ENCODE measurements at regions not wholly inside any gene's neighbourhood (a gene's known extent, or its start where the extent isn't known, plus 50 kb on each side); places are given as distances from the start of the nearest gene placed in this dataset.

DNA sequence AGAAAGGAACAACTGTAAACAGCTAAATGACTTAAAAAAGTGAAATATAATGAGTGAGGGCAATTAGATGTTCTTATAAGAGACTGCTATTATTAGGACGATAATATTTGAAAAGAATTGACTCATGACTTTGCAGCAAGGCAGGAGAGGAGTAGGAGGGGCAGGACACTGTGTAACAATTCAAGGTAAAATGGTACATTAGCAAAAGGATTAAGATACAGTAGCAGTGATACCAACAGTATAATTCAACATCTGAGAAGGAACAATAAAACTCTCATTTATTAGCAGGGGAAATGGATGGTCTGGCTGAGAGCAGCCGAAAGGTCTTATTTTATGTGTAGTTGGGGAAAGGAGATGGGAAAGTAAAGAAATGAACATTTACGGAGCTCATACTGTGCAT, 315.5 kb upstream of the BOD1L1 start:
- H3K27me3 ChIP-seq (ENCODE audit: insufficient read depth, low read length), result no peaks in the 10 kb centered on the region
- no peaks in the 10 kb centered on the region for H3K79me2 ChIP-seq (ENCODE audit: insufficient read depth, low read length)
- no peaks in the 10 kb centered on the region for H3K36me3 ChIP-seq (ENCODE audit: insufficient read depth, low read length)
- no peaks in the 10 kb centered on the region for H4K20me1 ChIP-seq (ENCODE audit: insufficient read depth, low read length)
- no peak overlapping the region for H2AFZ ChIP-seq (ENCODE audit: low read length)
- H3K4me2 ChIP-seq (ENCODE audit: insufficient read depth, low read length), result no peak overlapping the region
- no peak for DNase-seq (ENCODE audit: insufficient read length, low spot score, missing footprints)
- no peaks in the 10 kb centered on the region for H3K9me3 ChIP-seq (ENCODE audit: low read depth, low read length)
- TF ChIP-seq CTCF (IDR thresholded peaks at IDR 0.05; ENCODE audit: extremely low read depth, low read depth, low read length), result no peak
- no peak overlapping the region for H3K4me3 ChIP-seq (ENCODE audit: insufficient read depth, low read length)
- H3K27ac ChIP-seq (ENCODE audit: low read depth, low read length), result no peak overlapping the region
- H3K4me1 ChIP-seq (ENCODE audit: insufficient read depth, low read length), result no peaks in the 10 kb centered on the region

DNA sequence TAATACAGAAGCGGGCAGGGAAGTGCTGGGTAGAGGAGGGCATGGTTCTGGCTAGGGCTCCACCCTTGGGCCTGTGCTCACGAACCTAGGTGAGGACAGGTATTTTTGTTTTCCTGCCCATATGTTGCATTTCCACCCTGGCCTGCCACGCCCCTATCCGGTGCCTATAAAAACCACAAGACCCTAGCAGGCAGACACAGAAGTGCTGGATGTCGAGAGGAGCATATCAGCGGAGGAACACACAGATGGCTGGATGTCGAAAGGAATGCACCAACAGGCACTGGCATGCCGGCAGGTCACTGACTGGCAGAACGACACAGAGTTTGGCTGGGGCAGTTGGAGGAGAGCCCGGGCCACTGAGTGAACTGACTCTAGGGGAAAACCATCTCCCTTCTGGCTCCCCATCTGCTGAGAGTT, 316.6 kb upstream of the BOD1L1 start:
- Histone ChIP-seq H4K20me1 (ENCODE audit: insufficient read depth, low read length) (no peaks in the 10 kb centered on the region), H3K27ac (ENCODE audit: low read depth, low read length) (no peak overlapping the region), H3K4me3 (ENCODE audit: insufficient read depth, low read length) (no peak overlapping the region), H3K4me1 (ENCODE audit: insufficient read depth, low read length) (no peaks in the 10 kb centered on the region), H3K36me3 (ENCODE audit: insufficient read depth, low read length) (no peaks in the 10 kb centered on the region), H3K4me2 (ENCODE audit: insufficient read depth, low read length) (no peak overlapping the region), H3K9me3 (ENCODE audit: low read depth, low read length) (no peaks in the 10 kb centered on the region), H3K27me3 (ENCODE audit: insufficient read depth, low read length) (no peaks in the 10 kb centered on the region), H3K79me2 (ENCODE audit: insufficient read depth, low read length) (no peaks in the 10 kb centered on the region), H2AFZ (ENCODE audit: low read length) (no peak overlapping the region)
- DNase-seq (ENCODE audit: insufficient read length, low spot score, missing footprints), result no peak
- no peak for TF ChIP-seq CTCF (IDR thresholded peaks at IDR 0.05; ENCODE audit: extremely low read depth, low read depth, low read length)

GRCh38 chr4:13947921-13948320, 320.4 kb upstream of the BOD1L1 start:
- H3K4me3 ChIP-seq (ENCODE audit: insufficient read depth, low read length), result no peak overlapping the region
- H2AFZ ChIP-seq (ENCODE audit: low read length), result no peak overlapping the region
- H4K20me1 ChIP-seq (ENCODE audit: insufficient read depth, low read length), result no peaks in the 10 kb centered on the region
- H3K4me2 ChIP-seq (ENCODE audit: insufficient read depth, low read length), result no peak overlapping the region
- DNase-seq (ENCODE audit: insufficient read length, low spot score, missing footprints), result no peak
- no peaks in the 10 kb centered on the region for H3K4me1 ChIP-seq (ENCODE audit: insufficient read depth, low read length)
- no peaks in the 10 kb centered on the region for H3K27me3 ChIP-seq (ENCODE audit: insufficient read depth, low read length)
- TF ChIP-seq CTCF (IDR thresholded peaks at IDR 0.05; ENCODE audit: extremely low read depth, low read depth, low read length), result no peak
- no peak overlapping the region for H3K27ac ChIP-seq (ENCODE audit: low read depth, low read length)
- H3K36me3 ChIP-seq (ENCODE audit: insufficient read depth, low read length), result no peaks in the 10 kb centered on the region
- H3K79me2 ChIP-seq (ENCODE audit: insufficient read depth, low read length), result no peaks in the 10 kb centered on the region
- H3K9me3 ChIP-seq (ENCODE audit: low read depth, low read length), result no peaks in the 10 kb centered on the region

DNA sequence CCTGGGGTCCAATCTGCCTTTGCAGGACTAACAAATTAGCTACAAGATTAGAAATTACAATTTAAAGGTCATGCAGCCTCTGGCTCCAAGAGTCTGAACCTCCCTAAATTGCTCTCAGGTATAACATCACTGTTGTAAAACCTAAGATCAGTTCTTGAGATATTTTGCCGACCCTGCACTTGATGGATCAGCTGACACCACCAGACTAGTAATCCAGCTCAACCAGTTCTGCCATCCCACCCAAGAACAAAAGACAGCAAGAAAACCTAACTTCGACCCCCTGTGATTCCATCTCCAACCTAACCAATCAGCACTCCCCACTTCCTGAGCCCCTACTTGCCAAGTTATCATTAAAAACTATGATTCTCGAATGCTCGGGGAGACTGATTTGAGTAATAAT, 323.0 kb upstream of the BOD1L1 start:
- no peaks in the 10 kb centered on the region for H3K36me3 ChIP-seq (ENCODE audit: insufficient read depth, low read length)
- DNase-seq (ENCODE audit: insufficient read length, low spot score, missing footprints), result no peak
- no peak overlapping the region for H3K4me2 ChIP-seq (ENCODE audit: insufficient read depth, low read length)
- no peaks in the 10 kb centered on the region for H3K27me3 ChIP-seq (ENCODE audit: insufficient read depth, low read length)
- no peaks in the 10 kb centered on the region for H3K79me2 ChIP-seq (ENCODE audit: insufficient read depth, low read length)
- TF ChIP-seq CTCF (IDR thresholded peaks at IDR 0.05; ENCODE audit: extremely low read depth, low read depth, low read length), result no peak
- H4K20me1 ChIP-seq (ENCODE audit: insufficient read depth, low read length), result no peaks in the 10 kb centered on the region
- H3K9me3 ChIP-seq (ENCODE audit: low read depth, low read length), result no peaks in the 10 kb centered on the region
- H3K4me3 ChIP-seq (ENCODE audit: insufficient read depth, low read length), result no peak overlapping the region
- no peak overlapping the region for H3K27ac ChIP-seq (ENCODE audit: low read depth, low read length)
- H2AFZ ChIP-seq (ENCODE audit: low read length), result no peak overlapping the region
- no peaks in the 10 kb centered on the region for H3K4me1 ChIP-seq (ENCODE audit: insufficient read depth, low read length)
